ENCODE measurements at regions not wholly inside any gene's neighbourhood (a gene's known extent, or its start where the extent isn't known, plus 50 kb on each side); places are given as distances from the start of the nearest gene placed in this dataset.
"Not testable (repeated sequence)": the region's sequence is repeated elsewhere in the genome, so short reads cannot be mapped to it uniquely, and the experiment has no call there.

- no peak for DNase-seq (ENCODE audit: low read depth in 4 of 4, low spot score in 2 of 4)
These were observed 308.8 kb upstream of the EPHA7 start for GRCh38 chr6:93728150-93728549.

- DNase-seq (ENCODE audit: low read depth in 4 of 4, low spot score in 2 of 4) = no peak
These were observed 308.1 kb upstream of the EPHA7 start for GRCh38 chr6:93727447-93727846.

- DNase-seq (ENCODE audit: low read depth in 4 of 4, low spot score in 2 of 4) = peak in 1 of 4 donors; percentile 3
These were observed 302.2 kb upstream of the EPHA7 start for GRCh38 chr6:93721386-93722048.

GRCh38 chr6:93713974-93714373, 294.6 kb upstream of the EPHA7 start:
- no peak for DNase-seq (ENCODE audit: low read depth in 4 of 4, low spot score in 2 of 4)

- no peak for DNase-seq (ENCODE audit: low read depth in 4 of 4, low spot score in 2 of 4)
These were observed 284.1 kb upstream of the EPHA7 start for GRCh38 chr6:93703431-93703830.

GRCh38 chr6:93701526-93701925, 282.2 kb upstream of the EPHA7 start:
- DNase-seq (ENCODE audit: low read depth in 4 of 4, low spot score in 2 of 4) = no peak

- DNase-seq (ENCODE audit: low read depth in 4 of 4, low spot score in 2 of 4) = no peak
These were observed 266.1 kb upstream of the EPHA7 start for GRCh38 chr6:93685494-93685893.

GRCh38 chr6:93684339-93684738, 265.0 kb upstream of the EPHA7 start:
- DNase-seq (ENCODE audit: low read depth in 4 of 4, low spot score in 2 of 4) = no peak

- DNase-seq (ENCODE audit: low read depth in 4 of 4, low spot score in 2 of 4) = no peak
These were observed 260.5 kb upstream of the EPHA7 start for GRCh38 chr6:93679836-93680235.

- DNase-seq (ENCODE audit: low read depth in 4 of 4, low spot score in 2 of 4) = no peak
These were observed 259.6 kb upstream of the EPHA7 start for GRCh38 chr6:93678841-93679454.

GRCh38 chr6:93677264-93677965, 258.1 kb upstream of the EPHA7 start:
- no peak for DNase-seq (ENCODE audit: low read depth in 4 of 4, low spot score in 2 of 4)

GRCh38 chr6:93676581-93676980, 257.2 kb upstream of the EPHA7 start:
- DNase-seq (ENCODE audit: low read depth in 4 of 4, low spot score in 2 of 4) = no peak

- no peak for DNase-seq (ENCODE audit: low read depth in 4 of 4, low spot score in 2 of 4)
These were observed 256.6 kb upstream of the EPHA7 start for GRCh38 chr6:93675856-93676417.

- DNase-seq (ENCODE audit: low read depth in 4 of 4, low spot score in 2 of 4) = no peak
These were observed 243.8 kb upstream of the EPHA7 start for GRCh38 chr6:93663111-93663510.

- no peak for DNase-seq (ENCODE audit: low read depth in 4 of 4, low spot score in 2 of 4)
These were observed 235.2 kb upstream of the EPHA7 start for GRCh38 chr6:93654548-93654947.

- no peak for DNase-seq (ENCODE audit: low read depth in 4 of 4, low spot score in 2 of 4)
These were observed 225.3 kb upstream of the EPHA7 start for GRCh38 chr6:93644611-93645010.

GRCh38 chr6:93639126-93639525, 219.8 kb upstream of the EPHA7 start:
- DNase-seq (ENCODE audit: low read depth in 4 of 4, low spot score in 2 of 4) = no peak

- not testable (repeated sequence) for DNase-seq (ENCODE audit: low read depth in 4 of 4, low spot score in 2 of 4)
These were observed 217.8 kb upstream of the EPHA7 start for GRCh38 chr6:93636987-93637664.

GRCh38 chr6:93624408-93624807, 205.0 kb upstream of the EPHA7 start:
- DNase-seq (ENCODE audit: low read depth in 4 of 4, low spot score in 2 of 4) = no peak

GRCh38 chr6:93621442-93621841, 202.1 kb upstream of the EPHA7 start:
- DNase-seq (ENCODE audit: low read depth in 4 of 4, low spot score in 2 of 4) = no peak

GRCh38 chr6:93604951-93605350, 185.6 kb upstream of the EPHA7 start:
- DNase-seq (ENCODE audit: low read depth in 4 of 4, low spot score in 2 of 4) = no peak

All from left renal cortex interstitium (tissue), 4 donors.